ENCODE measurements at regions not wholly inside any gene's neighbourhood (a gene's known extent, or its start where the extent isn't known, plus 50 kb on each side); places are given as distances from the start of the nearest gene placed in this dataset.

DNA sequence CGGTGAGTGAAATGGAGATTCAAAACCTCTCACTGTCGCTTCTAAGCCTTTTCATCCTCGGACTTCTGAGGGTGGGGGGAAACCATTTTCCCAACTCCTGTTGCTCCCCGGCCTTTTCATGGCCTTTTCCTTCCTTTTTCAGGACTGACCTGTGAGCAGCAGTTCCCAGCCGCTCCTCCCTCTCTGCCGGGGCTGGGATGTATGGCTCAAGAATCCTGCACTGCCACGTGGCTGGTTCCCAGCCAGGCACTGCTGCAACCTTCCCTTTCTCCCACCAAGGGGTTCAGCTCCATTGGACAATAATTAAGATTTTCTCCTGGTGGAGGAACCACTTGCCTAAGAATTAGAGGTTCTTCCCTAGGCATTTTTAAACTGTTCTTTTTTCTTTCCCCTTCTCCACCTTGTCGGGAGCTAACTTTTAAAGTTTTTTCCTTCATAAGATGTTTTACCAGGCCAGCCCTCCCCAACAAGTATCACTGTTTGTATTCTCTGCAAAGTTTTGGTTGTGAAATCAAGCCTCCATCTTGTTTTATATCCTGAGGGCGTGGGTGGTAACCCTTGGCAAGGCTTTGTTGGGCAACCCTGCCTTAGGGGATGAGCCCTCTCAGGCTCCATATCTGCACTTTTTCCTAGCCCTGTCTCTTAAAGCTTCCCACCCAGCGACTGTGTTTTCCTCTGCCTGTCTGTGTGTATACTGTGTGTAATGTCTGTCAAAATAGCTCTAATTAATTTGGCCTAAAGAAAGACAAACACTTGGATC lies 1166.6 kb upstream of the ADGRL2 start:
- H3K36me3 ChIP-seq (ENCODE audit: control insufficient read depth, low read depth, low read length) = no peaks in the 10 kb centered on the region
- H3K4me1 ChIP-seq (ENCODE audit: control insufficient read depth, low read depth, low read length) = no peaks in the 10 kb centered on the region
- H3K27ac ChIP-seq (ENCODE audit: low read length) = no peak overlapping the region
- H3K9me3 ChIP-seq (ENCODE audit: control insufficient read depth, low read depth, low read length) = no peaks in the 10 kb centered on the region
- no peak overlapping the region for H3K4me3 ChIP-seq (ENCODE audit: low read length)
- H3K27me3 ChIP-seq (ENCODE audit: control insufficient read depth, insufficient read depth, low read length) = no peaks in the 10 kb centered on the region
- H3K9ac ChIP-seq (ENCODE audit: low read length) = no peak overlapping the region

GRCh38 chr1:80632284-80632683 lies 1168.5 kb upstream of the ADGRL2 start:
- Histone ChIP-seq H3K9me3 (ENCODE audit: control insufficient read depth, low read depth, low read length) (no peaks in the 10 kb centered on the region), H3K27ac (ENCODE audit: low read length) (no peak overlapping the region), H3K36me3 (ENCODE audit: control insufficient read depth, low read depth, low read length) (no peaks in the 10 kb centered on the region), H3K27me3 (ENCODE audit: control insufficient read depth, insufficient read depth, low read length) (no peaks in the 10 kb centered on the region), H3K9ac (ENCODE audit: low read length) (no peak overlapping the region), H3K4me1 (ENCODE audit: control insufficient read depth, low read depth, low read length) (no peaks in the 10 kb centered on the region), H3K4me3 (ENCODE audit: low read length) (no peak overlapping the region)

DNA sequence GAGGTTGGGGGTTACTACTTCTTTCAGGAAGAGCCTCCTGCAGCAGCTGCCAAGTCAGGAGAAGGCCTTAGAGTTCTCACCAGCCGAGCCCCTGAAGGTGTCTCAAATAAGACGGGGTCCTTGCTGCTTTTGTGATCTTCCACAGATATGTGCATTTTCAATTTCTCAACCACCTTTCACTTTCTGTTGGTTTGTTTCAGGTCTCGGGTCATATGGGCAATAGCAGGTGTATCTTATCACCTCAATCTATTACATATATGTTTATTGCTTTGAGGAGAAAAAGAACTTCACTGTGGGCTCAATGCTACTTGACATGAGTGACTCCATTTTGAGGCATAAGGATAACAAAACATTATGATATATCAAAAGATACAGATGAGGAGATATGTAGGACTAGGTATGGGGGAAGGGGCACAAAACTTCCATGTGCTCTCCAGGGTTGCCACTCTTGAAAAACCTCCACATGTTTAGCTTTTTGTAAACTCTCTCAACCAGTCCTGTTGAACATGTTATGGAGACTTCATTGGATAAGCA lies 1171.4 kb upstream of the ADGRL2 start:
- H3K4me3 ChIP-seq (ENCODE audit: low read length) = no peak overlapping the region
- H3K36me3 ChIP-seq (ENCODE audit: control insufficient read depth, low read depth, low read length) = no peaks in the 10 kb centered on the region
- H3K27me3 ChIP-seq (ENCODE audit: control insufficient read depth, insufficient read depth, low read length) = no peaks in the 10 kb centered on the region
- H3K4me1 ChIP-seq (ENCODE audit: control insufficient read depth, low read depth, low read length) = no peaks in the 10 kb centered on the region
- no peak overlapping the region for H3K9ac ChIP-seq (ENCODE audit: low read length)
- no peaks in the 10 kb centered on the region for H3K9me3 ChIP-seq (ENCODE audit: control insufficient read depth, low read depth, low read length)
- no peak overlapping the region for H3K27ac ChIP-seq (ENCODE audit: low read length)

GRCh38 chr1:80624682-80625081 lies 1176.1 kb upstream of the ADGRL2 start:
- Histone ChIP-seq H3K36me3 (ENCODE audit: control insufficient read depth, low read depth, low read length) (no peaks in the 10 kb centered on the region), H3K9me3 (ENCODE audit: control insufficient read depth, low read depth, low read length) (no peaks in the 10 kb centered on the region), H3K4me3 (ENCODE audit: low read length) (no peak overlapping the region), H3K4me1 (ENCODE audit: control insufficient read depth, low read depth, low read length) (no peaks in the 10 kb centered on the region), H3K9ac (ENCODE audit: low read length) (no peak overlapping the region), H3K27ac (ENCODE audit: low read length) (no peak overlapping the region), H3K27me3 (ENCODE audit: control insufficient read depth, insufficient read depth, low read length) (no peaks in the 10 kb centered on the region)

DNA sequence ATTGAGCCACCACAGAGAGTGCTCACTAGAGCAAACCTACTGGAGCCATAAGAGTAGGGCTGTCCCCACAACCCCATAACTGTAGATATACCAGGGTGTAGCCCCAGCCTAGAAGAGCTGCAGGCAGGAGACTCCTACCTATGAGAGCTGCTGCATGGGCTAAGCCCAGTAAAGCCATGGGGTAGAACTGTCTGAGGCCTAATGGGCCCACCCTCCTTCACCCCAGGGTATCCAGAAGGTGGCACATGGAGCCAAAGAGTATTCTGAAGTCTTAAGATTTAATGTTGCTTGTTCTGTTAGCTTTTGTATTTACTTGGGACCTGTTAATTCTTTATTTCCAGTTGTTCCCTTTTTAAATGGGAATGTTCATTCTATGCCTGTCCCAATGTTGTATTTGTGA lies 1193.7 kb upstream of the ADGRL2 start:
- H3K9me3 ChIP-seq (ENCODE audit: control insufficient read depth, low read depth, low read length) = no peaks in the 10 kb centered on the region

GRCh38 chr1:80594013-80594412 lies 1206.7 kb upstream of the ADGRL2 start:
- no peaks in the 10 kb centered on the region for H3K27me3 ChIP-seq (ENCODE audit: control insufficient read depth, insufficient read depth, low read length)
- no peak overlapping the region for H3K27ac ChIP-seq (ENCODE audit: low read length)
- H3K36me3 ChIP-seq (ENCODE audit: control insufficient read depth, low read depth, low read length) = no peaks in the 10 kb centered on the region
- H3K4me1 ChIP-seq (ENCODE audit: control insufficient read depth, low read depth, low read length) = no peaks in the 10 kb centered on the region
- H3K9me3 ChIP-seq (ENCODE audit: control insufficient read depth, low read depth, low read length) = peaks cover 5% of the 10 kb centered on the region
- no peak overlapping the region for H3K4me3 ChIP-seq (ENCODE audit: low read length)
- no peak overlapping the region for H3K9ac ChIP-seq (ENCODE audit: low read length)

More for the DNA sequence above, 1193.7 kb upstream of the ADGRL2 start:
- Histone ChIP-seq H3K9ac (ENCODE audit: low read length) (no peak overlapping the region), H3K27me3 (ENCODE audit: control insufficient read depth, insufficient read depth, low read length) (no peaks in the 10 kb centered on the region), H3K4me3 (ENCODE audit: low read length) (no peak overlapping the region), H3K4me1 (ENCODE audit: control insufficient read depth, low read depth, low read length) (peaks cover 10% of the 10 kb centered on the region), H3K36me3 (ENCODE audit: control insufficient read depth, low read depth, low read length) (no peaks in the 10 kb centered on the region), H3K27ac (ENCODE audit: low read length) (no peak overlapping the region)

DNA sequence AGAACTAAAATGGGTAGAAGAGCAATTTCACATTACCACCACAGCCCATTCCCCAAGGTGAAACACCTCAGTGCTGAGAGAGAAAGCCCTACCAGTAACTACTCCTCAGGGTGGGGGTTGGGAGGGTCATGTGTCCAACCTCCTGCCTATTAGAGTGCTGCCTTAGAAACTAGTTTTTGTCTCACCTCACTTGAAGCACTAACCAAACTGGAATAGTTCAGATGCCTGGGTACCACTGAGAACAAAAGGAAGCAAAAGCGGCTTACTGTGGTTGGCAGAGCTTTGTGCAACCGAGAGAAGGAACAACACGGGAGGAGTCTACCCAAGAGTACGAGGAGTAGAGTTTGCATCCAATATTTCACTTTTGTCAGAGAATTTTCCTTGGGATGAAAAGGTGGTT lies 1207.5 kb upstream of the ADGRL2 start:
- Histone ChIP-seq H3K9ac (ENCODE audit: low read length) (no peak overlapping the region), H3K36me3 (ENCODE audit: control insufficient read depth, low read depth, low read length) (no peaks in the 10 kb centered on the region), H3K27ac (ENCODE audit: low read length) (no peak overlapping the region), H3K27me3 (ENCODE audit: control insufficient read depth, insufficient read depth, low read length) (no peaks in the 10 kb centered on the region), H3K9me3 (ENCODE audit: control insufficient read depth, low read depth, low read length) (peaks cover 5% of the 10 kb centered on the region), H3K4me3 (ENCODE audit: low read length) (no peak overlapping the region), H3K4me1 (ENCODE audit: control insufficient read depth, low read depth, low read length) (no peaks in the 10 kb centered on the region)

GRCh38 chr1:80582980-80583379 lies 1217.8 kb upstream of the ADGRL2 start:
- Histone ChIP-seq H3K27me3 (ENCODE audit: control insufficient read depth, insufficient read depth, low read length) (no peaks in the 10 kb centered on the region), H3K4me1 (ENCODE audit: control insufficient read depth, low read depth, low read length) (no peaks in the 10 kb centered on the region), H3K4me3 (ENCODE audit: low read length) (no peak overlapping the region), H3K27ac (ENCODE audit: low read length) (no peak overlapping the region), H3K9me3 (ENCODE audit: control insufficient read depth, low read depth, low read length) (no peaks in the 10 kb centered on the region), H3K36me3 (ENCODE audit: control insufficient read depth, low read depth, low read length) (no peaks in the 10 kb centered on the region), H3K9ac (ENCODE audit: low read length) (no peak overlapping the region)

DNA sequence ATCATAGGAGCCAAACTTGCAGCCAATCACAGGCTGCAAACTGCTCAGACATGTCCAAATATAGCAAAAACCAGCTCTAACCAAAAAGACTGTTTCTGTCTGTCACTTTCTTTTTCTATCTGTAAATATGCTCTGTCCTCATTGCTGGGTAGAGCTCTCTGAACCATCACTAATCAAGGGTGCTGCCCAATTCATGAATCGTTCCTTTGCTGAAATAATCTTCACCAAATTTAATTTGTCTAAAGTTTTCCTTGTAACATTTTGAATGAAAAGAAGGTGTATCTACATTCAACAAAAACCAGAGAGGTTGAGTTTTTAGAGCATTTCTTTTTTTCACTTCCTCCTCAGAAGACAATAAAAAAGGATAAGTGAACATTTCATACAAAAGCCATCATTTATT lies 1221.7 kb upstream of the ADGRL2 start:
- Histone ChIP-seq H3K4me1 (ENCODE audit: control insufficient read depth, low read depth, low read length) (no peaks in the 10 kb centered on the region), H3K27ac (ENCODE audit: low read length) (no peak overlapping the region), H3K27me3 (ENCODE audit: control insufficient read depth, insufficient read depth, low read length) (no peaks in the 10 kb centered on the region), H3K9me3 (ENCODE audit: control insufficient read depth, low read depth, low read length) (no peaks in the 10 kb centered on the region), H3K36me3 (ENCODE audit: control insufficient read depth, low read depth, low read length) (no peaks in the 10 kb centered on the region), H3K4me3 (ENCODE audit: low read length) (no peak overlapping the region), H3K9ac (ENCODE audit: low read length) (no peak overlapping the region)

- H3K27ac ChIP-seq (ENCODE audit: low read length) = no peak overlapping the region
- H3K4me3 ChIP-seq (ENCODE audit: low read length) = no peak overlapping the region
- no peak overlapping the region for H3K9ac ChIP-seq (ENCODE audit: low read length)
- no peaks in the 10 kb centered on the region for H3K27me3 ChIP-seq (ENCODE audit: control insufficient read depth, insufficient read depth, low read length)
- no peaks in the 10 kb centered on the region for H3K4me1 ChIP-seq (ENCODE audit: control insufficient read depth, low read depth, low read length)
- no peaks in the 10 kb centered on the region for H3K36me3 ChIP-seq (ENCODE audit: control insufficient read depth, low read depth, low read length)
- no peaks in the 10 kb centered on the region for H3K9me3 ChIP-seq (ENCODE audit: control insufficient read depth, low read depth, low read length)
Measured at GRCh38 chr1:80566867-80567266, 1233.9 kb upstream of the ADGRL2 start.

- no peak overlapping the region for H3K9ac ChIP-seq (ENCODE audit: low read length)
- H3K27me3 ChIP-seq (ENCODE audit: control insufficient read depth, insufficient read depth, low read length) = no peaks in the 10 kb centered on the region
- H3K4me1 ChIP-seq (ENCODE audit: control insufficient read depth, low read depth, low read length) = no peaks in the 10 kb centered on the region
- H3K9me3 ChIP-seq (ENCODE audit: control insufficient read depth, low read depth, low read length) = no peaks in the 10 kb centered on the region
- no peak overlapping the region for H3K4me3 ChIP-seq (ENCODE audit: low read length)
- H3K27ac ChIP-seq (ENCODE audit: low read length) = no peak overlapping the region
- no peaks in the 10 kb centered on the region for H3K36me3 ChIP-seq (ENCODE audit: control insufficient read depth, low read depth, low read length)
Measured at GRCh38 chr1:80566123-80566522, 1234.6 kb upstream of the ADGRL2 start.

DNA sequence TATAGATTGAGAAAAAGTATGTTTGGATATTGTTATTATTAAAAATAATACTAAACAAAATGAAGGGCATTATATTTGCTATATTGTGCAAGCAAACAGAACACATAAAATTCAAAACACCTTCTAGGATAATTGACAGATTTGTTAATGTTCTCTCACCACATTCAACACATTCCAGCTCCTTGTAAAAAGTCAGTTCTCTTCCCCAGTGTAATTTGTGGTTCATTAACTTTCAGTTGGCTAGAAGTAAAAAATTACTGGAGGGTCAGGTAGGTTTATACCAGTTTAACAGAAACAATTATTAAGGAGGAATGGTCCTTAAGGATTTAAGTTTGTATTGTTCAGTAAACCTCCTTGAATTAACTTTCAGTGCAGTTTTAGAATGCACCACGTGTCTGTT lies 1235.3 kb upstream of the ADGRL2 start:
- Histone ChIP-seq H3K27me3 (ENCODE audit: control insufficient read depth, insufficient read depth, low read length) (no peaks in the 10 kb centered on the region), H3K27ac (ENCODE audit: low read length) (no peak overlapping the region), H3K36me3 (ENCODE audit: control insufficient read depth, low read depth, low read length) (no peaks in the 10 kb centered on the region), H3K4me3 (ENCODE audit: low read length) (no peak overlapping the region), H3K9ac (ENCODE audit: low read length) (no peak overlapping the region), H3K4me1 (ENCODE audit: control insufficient read depth, low read depth, low read length) (no peaks in the 10 kb centered on the region), H3K9me3 (ENCODE audit: control insufficient read depth, low read depth, low read length) (no peaks in the 10 kb centered on the region)

Data from iPS-18a (cell line).